HG02943 (cell line): ENCODE measurements at regions not wholly inside any gene's neighbourhood (a gene's known extent, or its start where the extent isn't known, plus 50 kb on each side); places are given as distances from the start of the nearest gene placed in this dataset.
"Not testable (repeated sequence)": the region's sequence is repeated elsewhere in the genome, so short reads cannot be mapped to it uniquely, and the experiment has no call there.

Experiments used
- ATAC-seq: cut with Tn5 transposase; IDR thresholded peaks from one replicate; pipeline ENCODE4 v1.9.1; 2021; ENCODE audit warnings: mild to moderate bottlenecking, low read depth, moderate library complexity; ENCODE audit not compliant: unreplicated experiment

GRCh38 chr10:125605167-125605566 lies 77.8 kb downstream of the TEX36 start:
- ATAC-seq = no peak

- no peak for ATAC-seq
These were observed 80.1 kb downstream of the TEX36 start for GRCh38 chr10:125602825-125603224.

- ATAC-seq = no peak
These were observed 83.8 kb downstream of the TEX36 start for GRCh38 chr10:125599194-125599593.

GRCh38 chr10:125595911-125596310 lies 87.1 kb downstream of the TEX36 start:
- ATAC-seq = no peak

- no peak for ATAC-seq
These were observed 89.3 kb downstream of the TEX36 start for GRCh38 chr10:125593644-125594043.

- ATAC-seq = no peak
These were observed 90.1 kb downstream of the TEX36 start for GRCh38 chr10:125592897-125593296.

- ATAC-seq = no peak
These were observed 91.1 kb downstream of the TEX36 start for GRCh38 chr10:125591886-125592285.

GRCh38 chr10:125588738-125589137 lies 94.2 kb downstream of the TEX36 start:
- not testable (repeated sequence) for ATAC-seq

GRCh38 chr10:125584954-125585353 lies 98.0 kb downstream of the TEX36 start:
- no peak for ATAC-seq

- ATAC-seq = no peak
These were observed 104.2 kb downstream of the TEX36 start for GRCh38 chr10:125578658-125579315.

GRCh38 chr10:125575843-125576242 lies 107.1 kb downstream of the TEX36 start:
- ATAC-seq = no peak

GRCh38 chr10:125568156-125568555 lies 114.8 kb downstream of the TEX36 start:
- no peak for ATAC-seq

GRCh38 chr10:125567529-125567928 lies 115.4 kb downstream of the TEX36 start:
- no peak for ATAC-seq

- ATAC-seq = no peak
These were observed 117.9 kb downstream of the TEX36 start for GRCh38 chr10:125565046-125565445.

- no peak for ATAC-seq
These were observed 118.4 kb downstream of the TEX36 start for GRCh38 chr10:125564570-125564969.

GRCh38 chr10:125562737-125563136 lies 120.2 kb downstream of the TEX36 start:
- ATAC-seq = no peak

- no peak for ATAC-seq
These were observed 122.0 kb downstream of the TEX36 start for GRCh38 chr10:125560947-125561346.

GRCh38 chr10:125559210-125559609 lies 123.8 kb downstream of the TEX36 start:
- ATAC-seq = peak; percentile 89

GRCh38 chr10:125557801-125558505 lies 125.0 kb downstream of the TEX36 start:
- no peak for ATAC-seq

GRCh38 chr10:125557311-125557710 lies 125.7 kb downstream of the TEX36 start:
- ATAC-seq = no peak

- ATAC-seq = no peak
These were observed 126.1 kb downstream of the TEX36 start for GRCh38 chr10:125556882-125557281.

GRCh38 chr10:125555743-125556142 lies 127.2 kb downstream of the TEX36 start:
- ATAC-seq = no peak
